Suprapubic skin (tissue), 4 donors: ENCODE measurements at regions not wholly inside any gene's neighbourhood (a gene's known extent, or its start where the extent isn't known, plus 50 kb on each side); places are given as distances from the start of the nearest gene placed in this dataset.

Experiments
- CTCF ChIP-seq, 2 donors: fragments of 200-600 bp in 1 of 2; fragments of 450-650 bp in 1 of 2; sonication (generic) in 1 of 2; IDR thresholded peaks; one replicate each; pipeline ENCODE4 v1.5.1; 2016 to 2019; ENCODE audit warnings: antibody characterized with exemption in 2 of 2, mild to moderate bottlenecking in 1 of 2, moderate library complexity in 1 of 2
- EP300 ChIP-seq: sonication (generic); formaldehyde crosslinking; IDR thresholded peaks from one replicate; pipeline ENCODE4 v1.6.1; 2017; ENCODE audit warnings: antibody characterized with exemption
- POLR2A ChIP-seq, 2 donors: fragments of 450-650 bp; IDR thresholded peaks; one replicate each; pipeline ENCODE4 v1.6.1; 2017; ENCODE audit warnings: antibody characterized with exemption in 2 of 2, mild to moderate bottlenecking in 2 of 2, moderate library complexity in 2 of 2
- POLR2AphosphoS5 ChIP-seq, 3 donors: sonication (generic); formaldehyde crosslinking; IDR thresholded peaks; one replicate each; pipeline ENCODE4 v1.6.1; 2017; ENCODE audit warnings: antibody characterized with exemption in 3 of 3

- TF ChIP-seq CTCF (IDR thresholded peaks at IDR 0.05) (no peak), POLR2A (IDR thresholded peaks at IDR 0.05) (no peak), POLR2AphosphoS5 (IDR thresholded peaks at IDR 0.05) (no peak), EP300 (no peak)
These were observed 2348.4 kb downstream of the PCDH7 start for GRCh38 chr4:33068539-33068938.
